GM18498 (cell line): ENCODE measurements at regions not wholly inside any gene's neighbourhood (a gene's known extent, or its start where the extent isn't known, plus 50 kb on each side); places are given as distances from the start of the nearest gene placed in this dataset.
"Not testable (repeated sequence)": the region's sequence is repeated elsewhere in the genome, so short reads cannot be mapped to it uniquely, and the experiment has no call there.

Experiments used
- ATAC-seq: cut with Tn5 transposase; IDR thresholded peaks from one replicate; pipeline ENCODE4 v1.9.1; 2021; ENCODE audit warnings: mild to moderate bottlenecking, moderate library complexity; ENCODE audit not compliant: unreplicated experiment

DNA sequence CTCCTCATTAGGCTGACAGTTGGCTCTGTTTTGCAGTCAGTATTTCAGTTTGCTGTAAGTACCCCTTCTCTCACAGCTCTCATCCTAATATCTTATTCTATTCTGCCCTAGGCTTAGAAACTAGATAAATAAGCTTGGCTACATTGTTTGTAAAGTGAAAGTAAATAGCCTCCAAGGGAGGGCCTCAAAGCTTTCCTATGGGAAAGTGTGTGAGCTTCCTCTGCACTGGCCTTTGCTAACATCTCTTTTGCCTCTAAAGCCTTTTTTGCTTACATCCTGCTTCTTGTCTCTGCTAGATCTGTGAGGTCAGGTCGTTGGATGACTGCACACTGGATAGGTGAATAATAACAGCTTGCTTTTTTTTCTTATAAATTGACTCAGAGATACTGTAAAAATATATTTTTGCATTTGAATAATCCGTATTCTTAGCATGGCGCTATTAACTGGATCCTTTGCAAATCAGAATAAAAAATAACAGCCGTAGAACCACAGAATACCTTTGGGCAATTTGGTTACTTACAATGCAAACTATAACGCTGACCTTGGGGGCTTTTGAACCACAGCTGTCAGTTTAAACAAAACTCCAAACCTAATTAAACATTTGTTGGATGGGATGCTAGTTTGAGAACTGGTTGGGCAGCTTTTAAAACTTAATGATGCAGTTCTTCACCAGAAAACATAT, 55.1 kb downstream of the TTC6 start:
- ATAC-seq = no peak

DNA sequence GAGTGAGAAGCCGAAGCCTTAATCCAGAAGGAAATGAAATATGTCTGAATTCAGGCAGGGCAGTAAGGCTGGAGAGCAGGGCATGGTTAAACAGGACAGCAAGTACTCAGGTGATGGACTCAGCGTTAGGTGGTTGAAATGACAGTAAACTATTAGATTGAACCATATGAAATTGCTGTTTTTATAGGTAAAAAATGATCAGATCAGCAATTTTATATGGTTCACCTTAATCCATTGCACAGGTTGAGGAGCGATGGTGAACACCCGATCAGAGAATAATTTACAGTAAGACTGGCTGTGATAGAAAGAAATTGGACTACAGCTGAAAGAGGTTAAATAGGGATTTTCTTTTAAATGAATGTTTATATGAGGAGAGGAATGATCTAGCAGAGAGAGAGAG, 56.6 kb downstream of the TTC6 start:
- ATAC-seq = no peak

DNA sequence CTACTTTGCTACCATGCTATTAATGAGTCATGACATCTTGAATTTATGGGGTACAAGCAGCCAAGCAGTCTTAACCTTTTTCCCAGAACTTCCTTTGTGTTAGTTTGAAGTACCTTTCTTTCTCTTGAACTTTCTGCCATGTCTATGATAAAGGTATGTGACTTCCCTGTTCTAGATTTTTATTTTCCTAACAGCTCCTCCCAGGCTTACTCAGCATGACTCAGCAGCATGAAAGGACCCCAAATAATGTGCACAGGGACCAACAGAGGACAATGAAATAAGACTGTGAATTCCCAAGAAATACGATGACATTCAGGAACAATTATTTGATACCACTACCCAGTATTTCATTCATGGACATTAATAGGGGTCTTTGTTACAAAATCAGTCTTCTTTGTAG, 60.0 kb downstream of the TTC6 start:
- ATAC-seq = no peak

DNA sequence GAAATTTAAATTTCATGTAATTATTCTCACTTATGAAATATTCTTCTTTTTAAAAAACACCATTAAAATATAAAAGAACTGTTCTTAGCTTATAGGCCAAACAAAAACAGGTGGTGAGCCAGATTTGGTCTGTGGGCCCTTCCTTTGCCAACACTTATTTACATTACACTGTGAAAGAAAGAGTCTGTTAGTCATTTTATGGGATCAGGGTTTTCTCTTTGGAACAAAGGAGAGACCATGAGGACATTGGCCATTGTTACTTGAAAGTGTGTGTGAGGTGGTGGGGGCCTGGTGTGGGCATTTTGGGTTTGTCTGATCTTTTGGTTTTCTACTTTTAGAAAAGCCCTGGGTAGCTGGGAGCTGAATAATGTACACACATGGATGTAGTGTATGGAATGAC, 62.7 kb downstream of the TTC6 start:
- ATAC-seq = no peak

DNA sequence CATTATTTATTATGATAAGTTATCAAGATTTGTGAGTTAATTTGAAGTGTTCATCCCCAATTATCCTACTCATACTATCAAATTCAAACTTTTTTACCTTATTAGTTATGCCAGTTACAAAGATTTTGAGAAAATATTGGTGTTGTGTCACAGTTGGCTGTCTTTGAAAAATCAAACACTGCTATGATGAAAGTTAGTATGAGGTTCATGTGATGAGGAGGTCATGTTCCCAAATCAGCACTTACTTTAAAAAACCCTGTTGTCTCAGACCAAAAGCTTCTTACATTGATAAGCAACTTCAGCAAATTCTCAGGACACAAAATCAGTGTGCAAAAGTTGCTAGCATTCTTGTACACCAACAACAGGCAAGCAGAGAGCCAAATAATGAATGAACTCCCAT, 68.1 kb downstream of the TTC6 start:
- no peak for ATAC-seq

DNA sequence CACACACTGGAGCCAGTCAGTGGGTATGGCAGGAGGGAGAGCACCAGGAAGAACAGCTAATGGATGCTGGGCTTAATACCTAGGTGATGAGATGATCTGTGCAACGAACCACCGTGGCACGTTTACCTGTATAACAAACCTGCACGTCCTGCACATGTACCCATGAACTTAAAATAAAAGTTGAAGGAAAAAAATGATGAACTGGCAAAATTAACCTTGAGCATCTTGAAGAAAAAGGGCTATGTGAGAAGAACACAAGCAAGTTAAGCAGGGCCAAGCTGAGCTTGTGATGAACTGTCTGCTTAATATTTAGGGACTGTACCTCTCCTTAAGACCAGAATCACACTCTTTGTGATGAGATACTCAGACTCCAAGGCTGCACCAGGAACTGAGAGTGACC, 70.0 kb downstream of the TTC6 start:
- ATAC-seq = no peak

DNA sequence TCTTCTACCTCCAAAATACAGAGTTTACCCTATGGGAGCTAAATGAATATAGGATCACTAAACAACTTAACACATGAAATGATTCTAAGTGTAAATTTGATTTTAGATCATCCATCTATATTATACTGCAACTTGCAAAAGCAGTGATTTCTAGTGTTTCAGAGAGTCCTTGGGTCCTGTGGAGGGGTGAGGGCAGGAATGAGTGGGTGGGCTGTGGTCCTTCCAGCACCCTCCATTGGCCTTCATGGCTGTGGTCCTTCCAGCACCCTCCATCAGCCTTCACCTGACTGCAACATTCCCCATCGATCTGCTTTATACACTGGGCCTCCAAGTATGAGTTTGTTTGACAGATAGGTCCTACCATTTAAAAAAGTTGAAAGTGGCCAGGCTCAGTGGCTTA, 70.5 kb downstream of the TTC6 start:
- ATAC-seq = no peak

DNA sequence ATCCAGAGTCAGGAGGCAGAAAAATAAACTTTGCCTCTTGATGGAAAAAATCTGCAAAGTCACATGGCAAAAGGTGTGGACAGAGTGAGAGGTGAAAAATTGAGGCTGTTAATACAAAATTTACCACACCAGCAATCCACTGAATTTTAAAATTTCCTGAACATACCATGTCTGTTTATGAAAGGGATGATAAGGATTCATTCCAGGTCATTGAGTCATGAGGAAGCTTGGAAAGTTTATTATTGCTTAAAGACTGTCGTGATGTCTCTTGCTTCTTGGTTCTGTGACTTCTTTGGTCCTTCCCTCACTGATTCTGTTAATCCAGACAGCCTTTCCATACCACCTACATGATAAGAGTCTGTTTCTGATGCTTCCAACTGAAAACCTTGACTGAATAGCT, 73.2 kb downstream of the TTC6 start:
- ATAC-seq = no peak

DNA sequence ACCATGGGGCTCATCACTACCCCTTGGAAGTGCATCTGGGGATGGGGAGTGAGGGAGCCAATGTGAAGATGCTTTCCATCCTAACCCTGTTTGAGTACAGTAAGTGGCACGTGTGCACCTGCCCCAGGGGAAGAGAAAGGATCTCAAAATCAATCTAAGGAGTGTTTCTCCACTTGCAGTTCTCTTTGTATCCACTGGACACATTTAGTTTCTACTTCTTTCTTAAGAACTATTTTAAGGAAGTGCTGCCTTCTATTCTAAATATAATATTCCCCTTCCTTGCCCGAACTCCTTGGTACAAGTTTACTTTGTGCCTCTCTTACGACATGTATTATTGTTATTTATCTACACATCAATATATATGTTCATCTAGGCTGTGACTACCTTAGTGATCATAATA, 73.8 kb downstream of the TTC6 start:
- ATAC-seq = no peak

DNA sequence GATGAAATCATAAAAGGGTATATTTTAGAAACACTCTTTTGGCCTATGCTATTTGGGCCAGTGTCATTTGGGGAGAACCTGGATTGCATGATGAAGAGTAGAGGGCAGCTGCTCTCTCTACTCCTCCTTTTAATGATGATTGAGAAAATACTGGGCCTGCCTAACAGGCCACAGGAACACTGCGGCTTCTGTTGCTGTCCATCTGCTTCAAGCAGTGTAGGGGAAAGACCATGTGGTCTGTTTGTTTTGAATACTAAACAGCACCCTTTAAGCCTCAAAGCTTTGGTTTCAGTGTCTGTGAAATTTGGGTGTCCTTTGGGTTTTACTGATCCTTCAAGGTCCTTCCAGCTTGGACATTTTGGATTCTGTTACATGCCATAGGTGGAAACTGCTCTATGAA, 78.0 kb downstream of the TTC6 start:
- no peak for ATAC-seq

DNA sequence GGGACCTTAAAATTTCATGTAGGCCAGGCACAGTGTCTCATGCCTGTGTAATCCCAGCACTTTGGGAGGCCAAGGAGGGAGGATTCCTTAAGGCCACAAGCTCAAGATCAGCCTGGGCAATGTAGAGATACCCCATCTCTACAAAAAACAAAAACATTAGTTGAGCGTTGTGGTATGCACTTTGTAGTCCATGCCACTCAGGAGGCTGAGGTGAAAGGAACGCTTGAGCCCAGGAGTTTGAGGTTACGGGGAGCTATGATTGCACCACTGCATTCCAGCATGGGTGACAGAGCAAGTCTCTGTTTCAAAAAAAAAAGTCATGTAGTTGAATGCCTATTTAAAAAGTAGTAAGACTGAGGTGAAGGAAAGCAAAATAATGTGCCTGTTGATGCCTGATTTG, 83.5 kb downstream of the TTC6 start:
- ATAC-seq = no peak

DNA sequence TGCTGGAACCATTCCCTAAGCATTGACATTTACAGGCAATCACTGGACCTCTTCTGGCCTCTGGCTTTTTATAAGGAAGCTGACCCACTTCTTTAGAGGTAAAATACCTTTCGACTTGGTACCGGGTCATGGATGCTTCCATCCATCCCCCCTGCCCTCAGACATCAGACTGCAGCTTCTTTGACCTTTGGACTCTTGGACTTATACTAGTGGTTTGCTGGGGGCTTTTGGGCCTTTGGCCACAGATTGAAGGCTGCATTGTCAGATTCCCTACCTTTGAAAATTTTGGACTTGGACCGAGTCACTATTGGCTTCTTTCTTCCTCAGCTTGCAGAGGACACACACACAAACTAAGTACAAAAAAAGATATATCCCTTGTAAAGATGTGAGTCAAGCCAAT, 86.1 kb downstream of the TTC6 start:
- no peak for ATAC-seq

DNA sequence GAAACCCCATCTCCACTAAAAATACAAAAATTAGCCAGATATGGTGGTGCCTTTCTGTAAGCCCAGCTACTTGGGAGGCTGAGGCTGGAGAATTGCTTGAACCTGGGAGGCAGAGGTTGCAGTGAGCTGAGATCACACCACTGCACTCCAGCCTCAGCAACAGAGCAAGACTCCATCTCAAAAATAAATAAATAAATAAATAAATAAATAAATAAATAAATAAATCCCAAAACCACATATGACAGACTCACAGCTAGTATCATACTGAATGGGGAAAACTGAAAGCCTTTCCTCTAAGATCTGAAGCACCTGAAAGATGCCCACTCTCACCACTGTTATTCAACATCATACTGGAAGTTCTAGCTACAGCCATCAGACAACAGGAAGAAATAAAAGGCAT, 97.3 kb downstream of the TTC6 start:
- not testable (repeated sequence) for ATAC-seq

DNA sequence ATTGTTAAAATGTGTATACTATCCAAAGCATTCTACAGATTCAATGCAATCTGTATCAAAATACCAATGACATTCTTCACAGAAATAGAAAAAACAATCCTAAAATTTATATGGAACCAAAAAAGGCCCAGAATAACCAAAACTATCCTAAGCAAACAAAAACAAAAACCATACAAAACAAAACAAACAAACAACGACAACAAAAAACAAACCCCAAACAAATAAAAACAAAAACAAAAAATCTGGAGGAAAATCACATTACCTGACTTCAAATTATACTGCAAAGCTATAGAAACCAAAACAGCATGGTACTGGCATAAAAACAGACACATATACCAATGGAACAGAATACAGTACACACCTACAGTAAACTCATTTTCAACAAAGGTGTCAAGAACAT, 98.0 kb downstream of the TTC6 start:
- ATAC-seq = not testable (repeated sequence)

DNA sequence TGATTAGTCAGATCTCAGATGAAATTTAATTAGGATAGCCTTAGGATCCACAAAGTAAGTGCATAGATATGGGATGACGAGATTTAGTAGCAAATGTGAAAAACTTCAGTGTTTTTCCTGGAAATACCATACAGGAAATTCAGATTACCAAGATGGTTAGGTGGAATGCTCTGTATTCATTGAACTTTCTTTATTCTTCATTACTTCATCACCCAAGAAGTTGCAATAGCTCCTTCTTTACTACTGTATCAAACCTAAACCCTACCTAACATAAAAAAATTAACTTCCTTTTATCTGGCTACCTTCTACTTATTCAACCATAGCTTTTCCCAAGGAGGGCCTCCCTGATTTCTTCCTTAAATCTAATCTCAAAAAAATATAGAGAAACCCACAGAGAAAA, 100.4 kb downstream of the TTC6 start:
- no peak for ATAC-seq

DNA sequence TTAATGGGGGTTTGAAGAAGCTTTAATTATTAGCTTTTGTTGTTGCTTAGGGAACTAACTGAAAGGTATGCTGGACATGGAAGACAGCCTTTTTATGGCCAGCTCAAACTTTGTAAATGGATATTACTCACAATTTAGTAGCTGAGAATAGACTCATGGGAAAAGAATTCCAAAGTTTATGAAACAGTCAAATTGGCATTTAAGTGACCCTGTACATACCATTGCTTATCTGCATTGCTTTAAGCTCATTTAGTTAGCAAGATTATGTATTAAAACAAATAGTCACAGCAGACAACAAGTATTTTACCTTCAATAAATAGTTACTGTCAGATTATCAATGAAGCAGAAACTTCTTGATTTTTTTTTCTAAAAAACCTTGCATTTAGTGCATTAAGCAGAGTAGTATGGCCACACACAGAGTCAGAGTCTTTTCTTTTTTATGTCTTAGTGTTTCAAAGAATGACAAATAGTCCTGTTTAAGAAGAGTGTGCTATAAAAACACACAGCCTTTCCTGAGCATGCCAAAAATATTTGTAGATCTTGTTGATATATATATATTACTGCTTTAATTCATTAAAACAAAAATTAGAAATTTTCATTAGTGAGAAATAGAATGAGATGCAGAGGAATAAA, 102.2 kb downstream of the TTC6 start:
- ATAC-seq = no peak

DNA sequence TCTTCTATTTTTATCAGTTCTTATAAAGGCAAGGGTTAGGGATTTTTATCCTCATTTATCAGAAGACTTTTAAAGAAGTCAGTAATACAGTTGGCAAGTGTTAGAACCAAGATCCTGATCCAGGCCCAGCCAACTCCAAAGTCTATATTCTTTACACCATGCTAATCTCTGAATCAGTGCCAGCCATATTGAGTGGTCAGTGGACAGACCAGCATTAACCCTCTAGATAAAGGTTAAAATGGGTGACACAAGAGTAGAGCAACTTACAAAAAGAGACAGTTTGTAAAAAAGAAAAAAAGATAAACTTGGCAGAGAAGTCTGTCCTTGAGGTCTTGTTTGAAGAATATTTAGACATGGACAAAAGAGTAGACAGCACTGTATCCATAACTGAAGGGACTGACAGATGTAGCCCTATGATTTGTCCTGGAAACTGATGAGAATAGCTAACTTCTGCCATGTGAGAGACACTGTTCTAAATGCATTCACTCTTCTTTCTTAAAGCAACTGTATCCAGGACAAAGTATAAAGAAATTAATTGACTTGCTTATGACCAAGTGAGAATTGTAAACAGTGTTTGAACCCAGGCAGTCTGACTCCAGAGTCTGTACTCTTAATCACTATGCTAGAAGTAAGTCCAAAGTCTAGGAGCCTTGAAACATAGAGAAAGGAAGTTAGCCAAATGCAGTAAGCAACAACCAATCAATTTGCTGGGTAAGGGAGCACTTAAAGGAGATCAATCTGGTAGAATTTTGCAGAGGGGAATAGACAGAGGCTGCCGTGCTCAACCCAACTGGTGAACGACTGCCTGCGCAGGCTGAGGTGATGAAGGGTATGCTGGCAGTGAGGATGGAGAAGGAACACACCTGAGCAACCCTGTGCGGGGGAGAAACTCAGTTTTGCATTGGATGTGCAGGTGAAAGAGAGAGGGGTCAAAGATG, 103.7 kb downstream of the TTC6 start:
- no peak for ATAC-seq

DNA sequence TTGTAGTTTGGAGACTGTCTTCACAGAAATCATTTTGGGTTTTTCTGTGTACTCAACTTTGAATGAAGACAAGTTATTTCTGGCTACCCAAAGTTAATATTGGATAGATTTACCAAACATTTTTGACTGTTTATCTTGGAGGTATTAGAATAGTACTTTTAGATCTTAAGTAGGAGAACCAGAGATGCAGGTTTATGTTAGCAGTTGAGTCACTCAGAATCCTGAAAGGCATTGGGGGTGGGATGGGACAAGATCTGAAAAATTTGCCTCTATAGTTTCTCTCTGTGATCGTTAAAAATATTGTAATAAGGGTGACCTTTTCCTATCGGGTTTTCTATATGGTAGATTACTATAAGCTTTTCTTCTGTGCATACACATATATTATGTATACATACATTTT, 112.3 kb downstream of the TTC6 start:
- ATAC-seq = no peak

DNA sequence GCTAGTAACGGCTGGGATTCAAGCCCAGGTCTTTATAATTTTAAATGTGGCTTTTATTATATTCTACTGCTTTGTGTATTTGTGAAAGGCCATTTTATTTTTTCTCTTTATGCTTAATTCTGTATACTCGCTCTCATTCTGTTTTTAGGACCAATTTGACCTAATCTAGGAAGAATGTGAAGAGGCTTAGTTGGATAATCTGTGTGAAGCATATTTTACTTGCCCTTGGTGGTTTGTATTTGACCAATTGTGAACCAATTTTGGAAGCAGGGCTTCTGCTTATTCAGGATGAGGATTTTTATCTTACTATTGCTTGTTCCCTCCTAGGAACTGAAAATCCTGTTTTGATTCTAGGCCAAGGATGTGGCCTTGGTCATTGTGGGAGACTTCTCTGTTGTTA, 113.1 kb downstream of the TTC6 start:
- no peak for ATAC-seq

DNA sequence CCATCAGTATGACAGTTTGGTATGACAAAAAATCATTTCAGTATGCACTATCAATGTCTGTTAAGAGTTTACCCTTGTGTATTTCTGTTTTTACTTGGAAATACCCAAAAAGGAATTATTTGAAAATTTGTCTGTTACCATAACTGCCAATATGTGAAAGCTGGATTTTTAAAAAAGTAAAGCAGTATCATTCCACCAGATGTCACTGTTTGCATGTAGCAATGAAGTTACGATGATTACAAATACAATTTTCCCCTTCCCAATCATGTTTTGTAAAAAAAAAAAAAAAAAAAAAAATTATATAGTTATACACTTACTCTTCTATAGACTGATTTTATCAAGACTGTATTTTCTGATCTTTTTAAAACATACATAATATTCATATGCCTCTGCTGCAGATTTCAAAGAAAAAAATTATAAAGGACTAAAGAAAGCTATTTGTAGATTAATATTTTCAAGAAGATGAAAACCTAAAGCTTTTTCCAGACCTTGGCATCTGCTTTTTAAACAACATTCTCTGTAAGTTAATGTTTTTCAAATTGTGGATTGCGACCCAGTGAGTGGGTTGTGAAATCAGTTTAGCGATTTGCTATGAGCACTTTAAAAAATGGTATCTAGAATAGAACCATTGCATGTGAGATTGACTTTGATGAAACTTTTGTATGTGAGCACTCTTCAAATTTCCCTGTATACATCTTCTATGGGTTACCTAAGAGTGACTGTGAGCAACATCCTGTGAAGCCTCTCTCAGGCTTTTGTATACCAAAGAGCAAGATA, 114.2 kb downstream of the TTC6 start:
- ATAC-seq = no peak

DNA sequence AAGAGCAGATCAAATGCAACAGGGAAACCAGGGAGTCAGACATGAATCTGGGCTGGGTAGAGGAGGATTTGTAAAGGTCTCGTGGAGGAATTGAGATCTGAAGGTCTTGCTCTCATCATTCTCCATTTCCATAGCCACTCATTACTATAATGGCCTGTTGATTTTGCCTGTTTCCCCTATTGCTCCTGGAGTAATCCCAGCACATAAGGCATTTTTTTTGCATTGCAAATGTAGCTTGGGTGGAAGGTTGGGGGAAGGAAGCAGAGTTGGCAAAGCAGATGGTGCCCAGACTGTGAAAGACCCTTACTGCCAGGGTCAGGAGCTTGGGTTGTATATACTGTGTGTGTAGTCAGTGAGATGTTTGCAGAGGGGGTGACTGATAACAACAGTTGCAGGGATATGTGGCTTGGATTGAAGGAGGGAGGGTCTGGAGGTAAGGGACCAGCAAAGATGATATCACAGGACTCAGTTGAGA, 116.0 kb downstream of the TTC6 start:
- no peak for ATAC-seq
